Endothelial cell of umbilical vein (primary cell): ENCODE measurements at regions not wholly inside any gene's neighbourhood (a gene's known extent, or its start where the extent isn't known, plus 50 kb on each side); places are given as distances from the start of the nearest gene placed in this dataset.

ENCODE experiments used
- BruUV-seq: library from RNA; stranded (reverse); fragments of 400-500 nt; replicated peaks from 2 replicates; lab custom pipeline; 2021; lab: Mats Ljungman, UMichigan
- CTCF ChIA-PET: fragments of 300-600, 350-600 bp; sonication (Branson Sonifier 250); formaldehyde crosslinking; loops from one replicate; lab custom pipeline; 2021; ENCODE audit warnings: antibody characterized with exemption, inconsistent platforms; lab: Charles Lee
- POLR2A ChIA-PET: fragments of 300-600, 350-600 bp; sonication (Branson Sonifier 250); formaldehyde crosslinking; loops from one replicate; lab custom pipeline; 2021; ENCODE audit warnings: antibody characterized with exemption, inconsistent platforms; lab: Charles Lee
- DNase-seq: peaks from one replicate; pipeline ENCODE4 v3.0.0-alpha.2; 2011; ENCODE audit warnings: low read depth, low spot score
- FAIRE-seq: peaks from 2 replicates; lab custom pipeline; 2011; peaks lifted over from hg19 to GRCh38; lab: Jason Lieb, UNC
- H2AFZ ChIP-seq: 2 replicates; pipeline ENCODE4 v1.6.0; 2012; ENCODE audit warnings: low read depth, low read length, control low read depth, inconsistent platforms
- H3K27ac ChIP-seq: 2 replicates; pipeline ENCODE4 v1.5.1; 2011; ENCODE audit warnings: low read depth, mild to moderate bottlenecking, control low read depth, low read length, moderate library complexity; ENCODE audit not compliant: insufficient read depth
- H3K27me3 ChIP-seq, 2 experiments: 2 replicates each; pipeline versions ENCODE4 v1.6.0 to v1.6.1; 2011; ENCODE audit warnings: low read length in 2 of 2, mixed read lengths in 1 of 2; ENCODE audit not compliant: control insufficient read depth in 2 of 2, insufficient read depth in 2 of 2
- H3K36me3 ChIP-seq, 2 experiments: 2 replicates in 1 of 2; 3 replicates in 1 of 2; pipeline ENCODE4 v1.5.1; 2011; ENCODE audit warnings: low read length in 2 of 2, mild to moderate bottlenecking in 1 of 2, moderate library complexity in 1 of 2; ENCODE audit not compliant: control insufficient read depth in 2 of 2, insufficient read depth in 2 of 2; ENCODE audit errors: extremely low read depth in 1 of 2
- H3K4me1 ChIP-seq: 3 replicates; pipeline ENCODE4 v1.5.1; 2011; ENCODE audit warnings: mild to moderate bottlenecking, low read length; ENCODE audit not compliant: control insufficient read depth, insufficient read depth; ENCODE audit errors: extremely low read depth
- H3K4me2 ChIP-seq: 2 replicates; pipeline ENCODE4 v1.6.1; 2011; ENCODE audit warnings: low read length, control low read depth, mixed read lengths; ENCODE audit not compliant: insufficient read depth
- H3K4me3 ChIP-seq, 3 experiments: fragments of 200-600 bp in 1 of 3; sonication (generic), shearing (Covaris generic) in 1 of 3; replicated peaks in 1 of 3; 2 replicates each; pipeline ENCODE4 v1.5.1; 2011 to 2016; ENCODE audit warnings: control low read depth in 3 of 3, low read length in 3 of 3, mild to moderate bottlenecking in 2 of 3, inconsistent platforms in 1 of 3, low read depth in 1 of 3, moderate library complexity in 1 of 3; ENCODE audit not compliant: insufficient read depth in 1 of 3
- H3K79me2 ChIP-seq: 2 replicates; pipeline ENCODE4 v1.6.0; 2012; ENCODE audit warnings: low read length, inconsistent platforms; ENCODE audit not compliant: control insufficient read depth, insufficient read depth
- H3K9ac ChIP-seq: replicated peaks from 2 replicates; pipeline ENCODE3; 2011; ENCODE audit warnings: low read length, control low read depth; ENCODE audit not compliant: insufficient read depth; ENCODE audit errors: extremely low read depth
- H3K9me1 ChIP-seq: replicated peaks from 3 replicates; pipeline ENCODE4 v1.6.0; 2011; ENCODE audit warnings: mild to moderate bottlenecking, low read length; ENCODE audit not compliant: control insufficient read depth, insufficient read depth; ENCODE audit errors: extremely low read depth
- H3K9me3 ChIP-seq: replicated peaks from 2 replicates; pipeline ENCODE4 v1.5.1; 2012; ENCODE audit warnings: low read length, inconsistent platforms; ENCODE audit not compliant: control insufficient read depth, insufficient read depth
- H4K20me1 ChIP-seq: replicated peaks from 2 replicates; pipeline ENCODE3; 2011; ENCODE audit warnings: mild to moderate bottlenecking, low read length; ENCODE audit not compliant: control insufficient read depth, insufficient read depth; ENCODE audit errors: extremely low read depth
- EZH2 ChIP-seq: IDR thresholded peaks from 2 replicates; pipeline ENCODE4 v1.6.1; 2012; ENCODE audit warnings: borderline replicate concordance, low read depth, mild to moderate bottlenecking, moderate library complexity, low read length, inconsistent platforms; ENCODE audit not compliant: severe bottlenecking
- FOS ChIP-seq: IDR thresholded peaks from 2 replicates; pipeline ENCODE4 v1.6.1; 2011; ENCODE audit warnings: mild to moderate bottlenecking, low read length, moderate library complexity, borderline replicate concordance; ENCODE audit not compliant: insufficient read depth
- GATA2 ChIP-seq: IDR thresholded peaks from 2 replicates; pipeline ENCODE4 v1.7.0; 2011; ENCODE audit warnings: low read depth, mild to moderate bottlenecking, moderate library complexity, mixed read lengths, low read length; ENCODE audit not compliant: insufficient read length, insufficient read depth
- JUN ChIP-seq: IDR thresholded peaks from 2 replicates; pipeline ENCODE4 v1.6.1; 2011; ENCODE audit warnings: borderline replicate concordance, low read depth; ENCODE audit not compliant: insufficient read length, insufficient read depth
- MYC ChIP-seq: IDR thresholded peaks from one replicate; pipeline ENCODE4 v1.6.1; 2011; ENCODE audit warnings: mild to moderate bottlenecking, low read depth, low read length
- POLR2A ChIP-seq: IDR thresholded peaks from 2 replicates; pipeline ENCODE4 v1.6.1; 2012; ENCODE audit warnings: low read depth, mild to moderate bottlenecking, control low read depth, low read length
- POLR2AphosphoS5 ChIP-seq: IDR thresholded peaks from 2 replicates; pipeline ENCODE4 v1.6.1; 2012; ENCODE audit warnings: low read depth, mild to moderate bottlenecking, control low read depth, low read length, moderate library complexity; ENCODE audit not compliant: insufficient read depth
- dilution Hi-C: fragments of 300-500 bp; cut with MboI; formaldehyde crosslinking; loops from one replicate; pipeline ENCODE4 v1.15.0; 2019; ENCODE audit warnings: low sequenced_read_pairs; ENCODE audit not compliant: extremely low pct_ligation_motif_present
- intact Hi-C: fragments of 100-400 bp; cut with micrococcal nuclease; formaldehyde crosslinking; loops from one replicate; pipeline ENCODE4 v1.10.0; 2022
- TF ChIP-seq, protein P1 (sequence below): IDR thresholded peaks from 2 replicates; pipeline ENCODE4 v1.6.1; 2011; ENCODE audit not compliant: insufficient read depth, insufficient read length
- TF ChIP-seq, protein P2 (sequence below), 2 donors: IDR thresholded peaks; 1 replicate in 1 of 2; 2 replicates in 1 of 2; pipeline ENCODE4 v1.5.1; 2011; ENCODE audit warnings: low read length in 2 of 2, mild to moderate bottlenecking in 2 of 2, moderate library complexity in 2 of 2, control low read depth in 1 of 2, inconsistent platforms in 1 of 2, low read depth in 1 of 2; ENCODE audit not compliant: insufficient read depth in 1 of 2; ENCODE audit errors: extremely low read depth in 1 of 2

DNA sequence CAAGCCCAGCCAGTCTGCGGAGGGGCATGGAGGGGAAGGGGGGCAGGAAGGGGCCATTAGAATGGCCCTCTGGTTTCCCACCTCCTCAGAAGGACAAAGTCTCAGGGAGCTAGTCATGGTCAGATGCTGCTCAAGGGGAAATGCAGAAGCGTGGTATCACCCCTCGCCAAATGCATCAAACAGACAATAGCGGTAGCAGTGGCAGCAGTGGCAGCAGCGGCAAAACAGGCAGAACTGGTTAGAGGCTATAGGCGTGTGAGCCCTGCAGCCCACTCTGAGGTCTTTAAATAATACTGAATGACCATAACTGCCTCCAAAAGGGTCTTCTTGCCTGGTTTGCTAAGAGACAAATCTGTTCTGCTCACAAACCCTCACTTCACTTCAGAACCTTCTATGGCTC is 186.7 kb downstream of the TFAP2C start:
- no peaks in the 10 kb centered on the region for H3K36me3 ChIP-seq
- BruUV-seq, result no TSS peak
- no peak overlapping the region for H2AFZ ChIP-seq
- no peak for FAIRE-seq
- no peaks in the 10 kb centered on the region for H3K9me1 ChIP-seq
- TF ChIP-seq POLR2A, result no peak
- TF ChIP-seq, protein P1, sequence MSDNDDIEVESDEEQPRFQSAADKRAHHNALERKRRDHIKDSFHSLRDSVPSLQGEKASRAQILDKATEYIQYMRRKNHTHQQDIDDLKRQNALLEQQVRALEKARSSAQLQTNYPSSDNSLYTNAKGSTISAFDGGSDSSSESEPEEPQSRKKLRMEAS, result no peak
- no peaks in the 10 kb centered on the region for H4K20me1 ChIP-seq
- H3K4me1 ChIP-seq, result no peaks in the 10 kb centered on the region
- intact Hi-C loops, result no loop called here
- no peak for DNase-seq
- H3K27me3 ChIP-seq, result no peaks in the 10 kb centered on the region
- dilution Hi-C loops, result no loop called here
- no peak overlapping the region for H3K27ac ChIP-seq
- ChIA-PET CTCF (no interaction called here), POLR2A (no interaction called here)
- no peak overlapping the region for H3K9ac ChIP-seq
- no peaks in the 10 kb centered on the region for H3K79me2 ChIP-seq
- H3K4me3 ChIP-seq, result no peak overlapping the region
- H3K9me3 ChIP-seq, result no peaks in the 10 kb centered on the region
- no peak overlapping the region for H3K4me2 ChIP-seq

DNA sequence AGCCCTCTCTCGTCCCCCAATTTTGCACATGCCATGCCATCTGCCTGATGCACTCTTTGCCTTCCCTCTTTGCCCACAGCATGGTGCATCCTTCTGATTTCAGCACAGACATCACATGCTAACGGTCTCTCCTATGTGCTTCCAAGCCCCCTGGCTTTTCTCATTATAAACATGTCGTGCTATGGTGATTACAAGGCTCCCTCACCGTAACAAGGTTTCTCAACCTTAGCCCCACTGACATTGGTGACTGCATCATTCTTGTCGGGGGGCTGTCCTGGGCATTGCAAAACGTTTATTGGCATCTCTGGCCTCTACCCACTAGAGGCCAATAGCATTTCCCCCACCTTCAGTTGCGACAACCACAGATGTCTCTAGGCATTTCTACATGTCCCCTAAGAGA is 187.2 kb downstream of the TFAP2C start:
- H3K4me3 ChIP-seq, result no peak overlapping the region
- FAIRE-seq (no peak), DNase-seq (no peak)
- no peaks in the 10 kb centered on the region for H3K4me1 ChIP-seq
- H3K9me3 ChIP-seq, result no peaks in the 10 kb centered on the region
- intact Hi-C loops, result no loop called here
- CTCF ChIA-PET, result no interaction called here
- no peak overlapping the region for H2AFZ ChIP-seq
- no peak overlapping the region for H3K27ac ChIP-seq
- H3K9ac ChIP-seq, result no peak overlapping the region
- H3K36me3 ChIP-seq, result no peaks in the 10 kb centered on the region
- no TSS peak for BruUV-seq
- dilution Hi-C loops, result no loop called here
- H4K20me1 ChIP-seq, result no peaks in the 10 kb centered on the region
- POLR2A ChIA-PET, result no interaction called here
- no peak overlapping the region for H3K4me2 ChIP-seq
- TF ChIP-seq, protein P2, sequence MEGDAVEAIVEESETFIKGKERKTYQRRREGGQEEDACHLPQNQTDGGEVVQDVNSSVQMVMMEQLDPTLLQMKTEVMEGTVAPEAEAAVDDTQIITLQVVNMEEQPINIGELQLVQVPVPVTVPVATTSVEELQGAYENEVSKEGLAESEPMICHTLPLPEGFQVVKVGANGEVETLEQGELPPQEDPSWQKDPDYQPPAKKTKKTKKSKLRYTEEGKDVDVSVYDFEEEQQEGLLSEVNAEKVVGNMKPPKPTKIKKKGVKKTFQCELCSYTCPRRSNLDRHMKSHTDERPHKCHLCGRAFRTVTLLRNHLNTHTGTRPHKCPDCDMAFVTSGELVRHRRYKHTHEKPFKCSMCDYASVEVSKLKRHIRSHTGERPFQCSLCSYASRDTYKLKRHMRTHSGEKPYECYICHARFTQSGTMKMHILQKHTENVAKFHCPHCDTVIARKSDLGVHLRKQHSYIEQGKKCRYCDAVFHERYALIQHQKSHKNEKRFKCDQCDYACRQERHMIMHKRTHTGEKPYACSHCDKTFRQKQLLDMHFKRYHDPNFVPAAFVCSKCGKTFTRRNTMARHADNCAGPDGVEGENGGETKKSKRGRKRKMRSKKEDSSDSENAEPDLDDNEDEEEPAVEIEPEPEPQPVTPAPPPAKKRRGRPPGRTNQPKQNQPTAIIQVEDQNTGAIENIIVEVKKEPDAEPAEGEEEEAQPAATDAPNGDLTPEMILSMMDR (IDR thresholded peaks at IDR 0.05; ENCODE audit: extremely low read depth in 1 of 2, insufficient read depth in 1 of 2, low read depth in 1 of 2, low read length in 2 of 2), result no peak
- TF ChIP-seq POLR2AphosphoS5 (no peak), GATA2 (no peak), POLR2A (no peak), FOS (no peak), JUN (no peak), MYC (no peak), EZH2 (no peak)
- TF ChIP-seq, protein P1, result no peak
- no peaks in the 10 kb centered on the region for H3K9me1 ChIP-seq
- H3K27me3 ChIP-seq, result no peaks in the 10 kb centered on the region
- no peaks in the 10 kb centered on the region for H3K79me2 ChIP-seq
